HCT116 (cell line): ENCODE measurements at regions not wholly inside any gene's neighbourhood (a gene's known extent, or its start where the extent isn't known, plus 50 kb on each side); places are given as distances from the start of the nearest gene placed in this dataset.

Source experiments
- ATAC-seq: fragments of 200-7000 bp; cut with Tn5 transposase; 2 replicates; pipeline ENCODE4 v1.9.1; 2020; ENCODE audit warnings: mild to moderate bottlenecking, moderate library complexity
- BruUV-seq: library from RNA; stranded (reverse); fragments of 400-500 nt; replicated peaks from 2 replicates; lab custom pipeline; 2021; lab: Mats Ljungman, UMichigan
- CTCF ChIA-PET: fragments of 300-600 bp; sonication (Branson Sonifier 250); formaldehyde crosslinking; loops from one replicate; lab custom pipeline; 2021; ENCODE audit warnings: antibody characterized with exemption; lab: Charles Lee
- POLR2A ChIA-PET: fragments of 300-600, 350-600 bp; sonication (Branson Sonifier 250); formaldehyde crosslinking; loops from one replicate; lab custom pipeline; 2021; ENCODE audit warnings: antibody characterized with exemption; lab: Charles Lee
- RAD21 ChIA-PET, 2 experiments: fragments of 300-600 bp; sonication (Branson Sonifier 250); formaldehyde crosslinking; loops; one replicate each; lab custom pipeline; 2023; ENCODE audit warnings: low total read pairs in 2 of 2; ENCODE audit not compliant: uncharacterized antibody in 2 of 2, unreplicated experiment in 2 of 2, low non-redundant PET in 1 of 2; lab: Charles Lee
- DNase-seq: peaks from one replicate; pipeline ENCODE4 v3.0.0-alpha.2; 2010; ENCODE audit warnings: low read depth, low spot score
- H2AFZ ChIP-seq: fragments of 200-600 bp; shearing (Covaris generic), sonication (generic); 2 replicates; pipeline ENCODE4 v1.6.1; 2017; ENCODE audit warnings: low read depth, mixed run types, mixed read lengths, antibody characterized with exemption, low read length; ENCODE audit not compliant: poor library complexity, severe bottlenecking
- H3K27ac ChIP-seq: 2 replicates; pipeline ENCODE4 v1.5.1; 2012; ENCODE audit warnings: low read depth, low read length
- H3K27me3 ChIP-seq: fragments of 200-600 bp; sonication (generic); 2 replicates; pipeline ENCODE4 v1.6.1; 2016; ENCODE audit warnings: mixed run types, low read length, mixed read lengths; ENCODE audit not compliant: insufficient read depth
- H3K36me3 ChIP-seq, 2 experiments: fragments of 200-500 bp in 1 of 2; fragments of 200-600 bp in 1 of 2; sonication (Bioruptor generic) in 1 of 2; sonication (generic) in 1 of 2; 2 replicates each; pipeline versions ENCODE4 v1.5.1 to v1.6.1; 2014 to 2016; ENCODE audit warnings: low read length in 2 of 2, inconsistent platforms in 1 of 2, mixed read lengths in 1 of 2, mixed run types in 1 of 2; ENCODE audit not compliant: insufficient read depth in 2 of 2, control insufficient read depth in 1 of 2
- H3K4me1 ChIP-seq, 2 experiments: fragments of 200-600 bp in 1 of 2; sonication (generic) in 1 of 2; 2 replicates each; pipeline versions ENCODE4 v1.5.1 to v1.6.1; 2012 to 2017; ENCODE audit warnings: low read length in 2 of 2, inconsistent platforms in 1 of 2, mild to moderate bottlenecking in 1 of 2, mixed read lengths in 1 of 2, mixed run types in 1 of 2, moderate library complexity in 1 of 2; ENCODE audit not compliant: insufficient read depth in 2 of 2, control insufficient read depth in 1 of 2
- H3K4me2 ChIP-seq: fragments of 200-600 bp; sonication (generic); 2 replicates; pipeline ENCODE4 v1.6.1; 2017; ENCODE audit warnings: mixed run types, low read length, mixed read lengths
- H3K4me3 ChIP-seq, 2 experiments: fragments of 200-600 bp in 1 of 2; sonication (generic) in 1 of 2; replicated peaks in 1 of 2; 2 replicates each; pipeline ENCODE4 v1.5.1; 2011 to 2016; ENCODE audit warnings: low read length in 2 of 2, control low read depth in 1 of 2, low read depth in 1 of 2, mild to moderate bottlenecking in 1 of 2, mixed read lengths in 1 of 2, mixed run types in 1 of 2
- H3K79me2 ChIP-seq: fragments of 200-600 bp; sonication (generic); 2 replicates; pipeline ENCODE4 v1.6.1; 2017; ENCODE audit warnings: mild to moderate bottlenecking, mixed run types, low read length, moderate library complexity, mixed read lengths; ENCODE audit not compliant: insufficient read depth
- H3K9ac ChIP-seq: fragments of 200-600 bp; sonication (generic); 2 replicates; pipeline ENCODE4 v1.6.1; 2016; ENCODE audit warnings: low read length, mixed read lengths
- H3K9me2 ChIP-seq: fragments of 200-600 bp; sonication (generic), shearing (Covaris generic); 2 replicates; pipeline ENCODE4 v1.6.1; 2017; ENCODE audit warnings: mixed run types, mild to moderate bottlenecking, moderate library complexity; ENCODE audit not compliant: insufficient read depth
- H3K9me3 ChIP-seq, 2 experiments: fragments of 200-500 bp in 1 of 2; fragments of 200-600 bp in 1 of 2; sonication (Bioruptor generic) in 1 of 2; sonication (generic) in 1 of 2; 2 replicates each; pipeline ENCODE4 v1.6.1; 2014 to 2017; ENCODE audit warnings: low read length in 2 of 2, mixed read lengths in 2 of 2, inconsistent platforms in 1 of 2, low read depth in 1 of 2, mild to moderate bottlenecking in 1 of 2, mixed run types in 1 of 2, moderate library complexity in 1 of 2; ENCODE audit not compliant: control insufficient read depth in 1 of 2, insufficient read depth in 1 of 2
- H4K20me1 ChIP-seq: fragments of 200-600 bp; sonication (generic), shearing (Covaris generic); 2 replicates; pipeline ENCODE4 v1.6.1; 2017; ENCODE audit warnings: mixed run types, mild to moderate bottlenecking, moderate library complexity; ENCODE audit not compliant: insufficient read depth
- ATF3 ChIP-seq: IDR thresholded peaks from 2 replicates; pipeline ENCODE4 v1.6.1; 2012
- EZH2phosphoT487 ChIP-seq: fragments of 200-600 bp; IDR thresholded peaks from 2 replicates; pipeline ENCODE4 v1.6.1; 2018; ENCODE audit warnings: antibody characterized with exemption, borderline replicate concordance
- MAX ChIP-seq: IDR thresholded peaks from 2 replicates; pipeline ENCODE4 v1.6.1; 2012
- SP1 ChIP-seq: IDR thresholded peaks from 2 replicates; pipeline ENCODE4 v1.6.1; 2012; ENCODE audit warnings: low read depth
- TCF7L2 ChIP-seq: IDR thresholded peaks from 2 replicates; pipeline ENCODE4 v1.7.0; 2011; ENCODE audit warnings: borderline replicate concordance, inconsistent platforms; ENCODE audit not compliant: insufficient read depth, insufficient read length; ENCODE audit errors: extremely low read depth
- intact Hi-C: fragments of 100-400 bp; cut with micrococcal nuclease; formaldehyde crosslinking; loops from 2 replicates; pipeline ENCODE4 v1.10.0; 2022

GRCh38 chr18:60247103-60247502 is 125.5 kb downstream of the MC4R start:
- Histone ChIP-seq H3K27me3 (no peaks in the 10 kb centered on the region), H3K9me3 (no peaks in the 10 kb centered on the region), H3K4me1 (no peaks in the 10 kb centered on the region), H4K20me1 (no peaks in the 10 kb centered on the region), H2AFZ (no peak overlapping the region), H3K79me2 (no peaks in the 10 kb centered on the region), H3K36me3 (no peaks in the 10 kb centered on the region), H3K4me2 (no peak overlapping the region), H3K4me3 (no peak overlapping the region), H3K9ac (no peak overlapping the region), H3K27ac (no peak overlapping the region), H3K9me2 (no peaks in the 10 kb centered on the region)
- RAD21 ChIA-PET = no interaction called here
- intact Hi-C loops = no loop called here
- no peak for ATAC-seq
- CTCF ChIA-PET = no interaction called here
- BruUV-seq = no TSS peak
- POLR2A ChIA-PET = no interaction called here
- TF ChIP-seq EZH2phosphoT487 = no peak
- no peak for DNase-seq

GRCh38 chr18:60246606-60247005 is 126.0 kb downstream of the MC4R start:
- H3K27me3 ChIP-seq = no peaks in the 10 kb centered on the region
- ChIA-PET RAD21 (no interaction called here), CTCF (no interaction called here), POLR2A (no interaction called here)
- H3K4me3 ChIP-seq = no peak overlapping the region
- H3K4me2 ChIP-seq = no peak overlapping the region
- H3K9me3 ChIP-seq = no peaks in the 10 kb centered on the region
- no peaks in the 10 kb centered on the region for H3K79me2 ChIP-seq
- no peak for TF ChIP-seq ATF3
- no peak for TF ChIP-seq TCF7L2
- no peak for TF ChIP-seq MAX
- TF ChIP-seq SP1 = no peak
- H4K20me1 ChIP-seq = no peaks in the 10 kb centered on the region
- H3K27ac ChIP-seq = no peak overlapping the region
- H3K9ac ChIP-seq = no peak overlapping the region
- ATAC-seq = no peak
- H3K36me3 ChIP-seq = no peaks in the 10 kb centered on the region
- no peaks in the 10 kb centered on the region for H3K9me2 ChIP-seq
- no peak overlapping the region for H2AFZ ChIP-seq
- no peak for DNase-seq
- no TSS peak for BruUV-seq
- intact Hi-C loops = no loop called here
- H3K4me1 ChIP-seq = peaks cover 0 to 4% of the 10 kb centered on the region in 2 experiments; a peak in 1 of 4 replicates
